H9 (cell line): ENCODE measurements at regions not wholly inside any gene's neighbourhood (a gene's known extent, or its start where the extent isn't known, plus 50 kb on each side); places are given as distances from the start of the nearest gene placed in this dataset.

ENCODE experiments used
- DNase-seq: peaks from one replicate; pipeline ENCODE4 v3.0.0-alpha.2; 2017
- H2AFZ ChIP-seq: one replicate; pipeline ENCODE4 v1.6.1; 2013; ENCODE audit warnings: mild to moderate bottlenecking, low read length, control low read depth, moderate library complexity
- H2AK5ac ChIP-seq: 2 replicates; pipeline ENCODE4 v1.6.1; 2013; ENCODE audit warnings: low read length, control low read depth, mixed read lengths; ENCODE audit not compliant: insufficient read length
- H2BK120ac ChIP-seq: one replicate; pipeline ENCODE4 v1.6.1; 2013; ENCODE audit warnings: low read depth, mild to moderate bottlenecking, low read length, control low read depth, inconsistent platforms; ENCODE audit not compliant: poor library complexity, severe bottlenecking
- H2BK12ac ChIP-seq: 2 replicates; pipeline ENCODE4 v1.6.1; 2013; ENCODE audit warnings: low read length, control low read depth, mixed read lengths, low read depth; ENCODE audit not compliant: insufficient read length
- H2BK15ac ChIP-seq: 2 replicates; pipeline ENCODE4 v1.6.1; 2013; ENCODE audit warnings: low read depth, low read length, control low read depth
- H2BK20ac ChIP-seq: one replicate; pipeline ENCODE4 v1.6.1; 2013; ENCODE audit warnings: low read depth, mild to moderate bottlenecking, low read length, control low read depth, inconsistent platforms; ENCODE audit not compliant: poor library complexity, severe bottlenecking
- H2BK5ac ChIP-seq: 2 replicates; pipeline ENCODE4 v1.6.1; 2013; ENCODE audit warnings: low read length, control low read depth, mixed read lengths; ENCODE audit not compliant: insufficient read length
- H3K14ac ChIP-seq: 2 replicates; pipeline ENCODE4 v1.6.1; 2013; ENCODE audit warnings: low read length, control low read depth; ENCODE audit not compliant: insufficient read depth
- H3K18ac ChIP-seq: 2 replicates; pipeline ENCODE4 v1.6.1; 2013; ENCODE audit warnings: low read depth, mild to moderate bottlenecking, mixed read lengths, low read length, control low read depth; ENCODE audit not compliant: insufficient read length
- H3K23ac ChIP-seq: 2 replicates; pipeline ENCODE4 v1.6.1; 2013; ENCODE audit warnings: low read length, control low read depth, mixed read lengths, low read depth; ENCODE audit not compliant: insufficient read length
- H3K23me2 ChIP-seq: 2 replicates; pipeline ENCODE4 v1.6.1; 2013; ENCODE audit warnings: low read depth, mild to moderate bottlenecking, mixed read lengths, low read length, control low read depth; ENCODE audit not compliant: insufficient read length, poor library complexity, severe bottlenecking
- H3K27ac ChIP-seq: 2 replicates; pipeline ENCODE4 v1.5.1; 2013; ENCODE audit warnings: low read length, control low read depth, mixed read lengths, low read depth; ENCODE audit not compliant: insufficient read length
- H3K27me3 ChIP-seq: 2 replicates; pipeline ENCODE4 v1.6.1; 2013; ENCODE audit warnings: low read length, control low read depth, inconsistent platforms; ENCODE audit not compliant: insufficient read depth
- H3K4ac ChIP-seq: 2 replicates; pipeline ENCODE4 v1.6.1; 2013; ENCODE audit warnings: low read depth, mild to moderate bottlenecking, control low read depth, inconsistent platforms, low read length, moderate library complexity
- H3K4me1 ChIP-seq: 2 replicates; pipeline ENCODE4 v1.6.1; 2013; ENCODE audit warnings: low read length, control low read depth, inconsistent platforms; ENCODE audit not compliant: insufficient read depth
- H3K4me2 ChIP-seq: 2 replicates; pipeline ENCODE4 v1.6.1; 2013; ENCODE audit warnings: low read length, control low read depth, mixed read lengths; ENCODE audit not compliant: insufficient read length, insufficient read depth
- H3K56ac ChIP-seq: 2 replicates; pipeline ENCODE4 v1.6.1; 2013; ENCODE audit warnings: low read depth, mild to moderate bottlenecking, mixed read lengths, low read length, control low read depth; ENCODE audit not compliant: insufficient read length
- H3K79me1 ChIP-seq: 2 replicates; pipeline ENCODE4 v1.6.1; 2013; ENCODE audit warnings: low read depth, mild to moderate bottlenecking, moderate library complexity, low read length, control low read depth, inconsistent platforms; ENCODE audit not compliant: insufficient read depth, poor library complexity, severe bottlenecking
- H3K79me2 ChIP-seq: 2 replicates; pipeline ENCODE4 v1.6.1; 2013; ENCODE audit warnings: low read length, control low read depth, inconsistent platforms; ENCODE audit not compliant: insufficient read depth
- H3K9ac ChIP-seq: 2 replicates; pipeline ENCODE4 v1.6.1; 2013; ENCODE audit warnings: low read length, control low read depth, mixed read lengths; ENCODE audit not compliant: insufficient read length; ENCODE audit errors: extremely low read depth
- H3K9me3 ChIP-seq: one replicate; pipeline ENCODE4 v1.6.1; 2013; ENCODE audit warnings: low read depth, low read length, inconsistent platforms; ENCODE audit not compliant: control insufficient read depth
- H3T11ph ChIP-seq: one replicate; pipeline ENCODE4 v1.6.1; 2013; ENCODE audit warnings: mild to moderate bottlenecking, low read length, control low read depth, inconsistent platforms
- H4K20me1 ChIP-seq: one replicate; pipeline ENCODE4 v1.6.1; 2013; ENCODE audit not compliant: control insufficient read depth, insufficient read length, insufficient read depth
- H4K5ac ChIP-seq: 2 replicates; pipeline ENCODE4 v1.6.1; 2013; ENCODE audit warnings: low read depth, mild to moderate bottlenecking, mixed read lengths, low read length, control low read depth; ENCODE audit not compliant: insufficient read length
- H4K8ac ChIP-seq: replicated peaks from 2 replicates; pipeline ENCODE4 v1.6.1; 2013; ENCODE audit warnings: low read length, control low read depth, mixed read lengths, low read depth; ENCODE audit not compliant: insufficient read length
- H4K91ac ChIP-seq: 2 replicates; pipeline ENCODE4 v1.6.1; 2013; ENCODE audit warnings: low read depth, mild to moderate bottlenecking, moderate library complexity, mixed read lengths, low read length, control low read depth; ENCODE audit not compliant: insufficient read length
- H3K27ac Mint-ChIP-seq, 3 experiments: 2 replicates in 2 of 3; 3 replicates in 1 of 3; pipeline ENCODE4 v1.8.0; 2020 to 2021; ENCODE audit warnings: mixed read lengths in 3 of 3, mild to moderate bottlenecking in 1 of 3, moderate library complexity in 1 of 3
- H3K27me3 Mint-ChIP-seq: 2 replicates; pipeline ENCODE4 v1.8.0; 2021; ENCODE audit warnings: low read depth, mild to moderate bottlenecking, moderate library complexity, mixed read lengths
- H3K36me3 Mint-ChIP-seq, 3 experiments: 2 replicates in 2 of 3; 3 replicates in 1 of 3; pipeline ENCODE4 v1.8.0; 2020 to 2021; ENCODE audit warnings: low read depth in 3 of 3, mixed read lengths in 3 of 3; ENCODE audit not compliant: insufficient read depth in 1 of 3
- H3K4me1 Mint-ChIP-seq, 2 experiments: 2 replicates each; pipeline ENCODE4 v1.8.0; 2020; ENCODE audit warnings: mixed read lengths in 2 of 2
- H3K4me3 Mint-ChIP-seq, 2 experiments: 2 replicates in 1 of 2; 3 replicates in 1 of 2; pipeline ENCODE4 v1.8.0; 2020 to 2021; ENCODE audit warnings: mild to moderate bottlenecking in 2 of 2, mixed read lengths in 2 of 2, moderate library complexity in 1 of 2
- H3K9me3 Mint-ChIP-seq, 2 experiments: 2 replicates in 1 of 2; 3 replicates in 1 of 2; pipeline ENCODE4 v1.8.0; 2020; ENCODE audit warnings: mild to moderate bottlenecking in 2 of 2, mixed read lengths in 2 of 2, moderate library complexity in 1 of 2
- CTCF ChIP-seq: fragments of 200-600 bp; sonication (generic); conservative IDR thresholded peaks from 3 replicates; pipeline ENCODE4 v1.8.0; 2021; ENCODE audit warnings: antibody characterized with exemption, mild to moderate bottlenecking
- WGBS: extraction: QIAGEN DNeasy Blood & Tissue Kit; methylation state at CpG from one replicate; pipeline ENCODE4 v1.1.7; 2013; ENCODE audit warnings: missing lambda C conversion rate, low lambda C conversion rate, mixed read lengths; ENCODE audit not compliant: insufficient read length; ENCODE audit errors: extremely low coverage; 5-methylcytosine and 5-hydroxymethylcytosine counted together

DNA sequence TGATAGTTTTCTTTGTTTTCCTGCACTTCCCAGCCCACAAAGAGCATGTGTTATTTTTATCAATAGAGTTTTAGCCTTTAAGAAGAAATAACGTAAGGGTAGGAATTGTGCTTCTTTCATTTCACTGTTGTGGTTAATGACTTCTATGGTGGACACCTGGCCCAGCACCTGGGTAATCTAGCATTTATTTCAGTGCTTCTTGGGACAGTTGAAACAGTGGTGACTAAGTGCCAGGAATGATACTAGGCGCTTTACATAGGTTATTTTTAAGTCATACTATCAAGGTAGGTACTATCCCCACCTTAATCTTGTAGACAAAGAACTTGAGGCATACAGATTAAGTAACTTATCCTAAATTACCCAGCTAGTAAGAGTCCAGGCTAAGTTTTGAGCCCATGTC is 243.8 kb downstream of the SOX2 start:
- Histone ChIP-seq H2BK5ac (no peak overlapping the region), H2BK120ac (no peak overlapping the region), H3K23me2 (no peaks in the 10 kb centered on the region), H3K4me1 (no peaks in the 10 kb centered on the region), H4K91ac (no peak overlapping the region), H3K4ac (no peak overlapping the region), H3K9me3 (no peaks in the 10 kb centered on the region), H4K8ac (no peak overlapping the region), H3K14ac (no peak overlapping the region), H3K9ac (no peak overlapping the region), H2AK5ac (no peak overlapping the region), H2BK12ac (no peak overlapping the region), H3K4me2 (no peak overlapping the region), H3T11ph (no peak overlapping the region), H2BK15ac (no peak overlapping the region), H3K79me1 (no peaks in the 10 kb centered on the region), H4K5ac (no peak overlapping the region), H3K56ac (no peak overlapping the region), H3K23ac (no peak overlapping the region), H4K20me1 (no peaks in the 10 kb centered on the region), H3K79me2 (no peaks in the 10 kb centered on the region), H3K27ac (no peak overlapping the region), H3K18ac (no peak overlapping the region), H2AFZ (no peak overlapping the region), H3K27me3 (0 out of 2 replicates have a peak, but pooled peaks cover 2% of the 10 kb centered on the region), H2BK20ac (no peak overlapping the region)
- H3K27me3 Mint-ChIP-seq = no peaks in the 10 kb centered on the region
- H3K36me3 Mint-ChIP-seq = peaks cover 0 to 2% (median 0%) of the 10 kb centered on the region in 3 experiments; a peak in 2 of 7 replicates
- H3K4me3 Mint-ChIP-seq = no peak overlapping the region
- peaks cover 20 to 22% of the 10 kb centered on the region in 2 experiments for H3K4me1 Mint-ChIP-seq
- no peak overlapping the region for H3K27ac Mint-ChIP-seq
- no peak for TF ChIP-seq CTCF
- no peak for DNase-seq
- no peaks in the 10 kb centered on the region for H3K9me3 Mint-ChIP-seq
- WGBS = no CpG with 5 or more reads among the region's 2 CpGs
